HL-60 (cell line): ENCODE measurements at regions not wholly inside any gene's neighbourhood (a gene's known extent, or its start where the extent isn't known, plus 50 kb on each side); places are given as distances from the start of the nearest gene placed in this dataset.

Source experiments
- CTCF ChIP-seq: IDR thresholded peaks from one replicate; pipeline ENCODE4 v1.5.1; 2011; ENCODE audit warnings: low read length, control low read depth, inconsistent platforms; ENCODE audit not compliant: insufficient read depth
- GABPA ChIP-seq: IDR thresholded peaks from 2 replicates; pipeline ENCODE4 v1.6.1; 2012; ENCODE audit warnings: low read depth
- POLR2AphosphoS5 ChIP-seq: IDR thresholded peaks from 2 replicates; pipeline ENCODE4 v1.6.1; 2012; ENCODE audit warnings: low read depth
- REST ChIP-seq: IDR thresholded peaks from 2 replicates; pipeline ENCODE4 v1.6.1; 2012; ENCODE audit warnings: low read depth; ENCODE audit not compliant: insufficient replicate concordance

- TF ChIP-seq CTCF: no peak
- no peak for TF ChIP-seq GABPA
- no peak for TF ChIP-seq POLR2AphosphoS5
- no peak for TF ChIP-seq REST
Measured at GRCh38 chr7:15995027-15995426, 308.5 kb upstream of the MEOX2 start.
